SK-N-SH (cell line): ENCODE measurements at regions not wholly inside any gene's neighbourhood (a gene's known extent, or its start where the extent isn't known, plus 50 kb on each side); places are given as distances from the start of the nearest gene placed in this dataset.

Experiments
- CTCF ChIP-seq: fragments of 200-600 bp; sonication (generic); IDR thresholded peaks from 2 replicates; pipeline ENCODE4 v1.6.1; 2017; ENCODE audit warnings: antibody characterized with exemption, mild to moderate bottlenecking, moderate library complexity
- EP300 ChIP-seq, 2 experiments: IDR thresholded peaks; 2 replicates each; pipeline versions ENCODE4 v1.4.0 to v1.6.1; 2012; ENCODE audit warnings: borderline replicate concordance in 1 of 2, low read depth in 1 of 2, low read length in 1 of 2
- FOXJ3 ChIP-seq: sonication (generic); formaldehyde crosslinking; IDR thresholded peaks from 2 replicates; pipeline ENCODE4 v1.5.1; 2020; ENCODE audit warnings: mild to moderate bottlenecking, missing genetic modification reagents
- GABPA ChIP-seq: IDR thresholded peaks from 2 replicates; pipeline ENCODE4 v1.4.0; 2012; ENCODE audit warnings: low read depth, mild to moderate bottlenecking
- GATA2 ChIP-seq: sonication (generic); formaldehyde crosslinking; IDR thresholded peaks from 2 replicates; pipeline ENCODE4 v1.5.0; 2020; ENCODE audit warnings: mild to moderate bottlenecking, missing genetic modification reagents
- MXI1 ChIP-seq: IDR thresholded peaks from 2 replicates; pipeline ENCODE4 v1.6.1; 2012; ENCODE audit warnings: mild to moderate bottlenecking, low read depth, low read length, improper control_type of control experiment
- POLR2AphosphoS5 ChIP-seq: IDR thresholded peaks from 2 replicates; pipeline ENCODE4 v1.6.1; 2012; ENCODE audit warnings: low read depth, low read length
- TAF1 ChIP-seq: IDR thresholded peaks from 2 replicates; pipeline ENCODE4 v1.6.1; 2012; ENCODE audit warnings: low read depth, mild to moderate bottlenecking, low read length, moderate library complexity, borderline replicate concordance
- TCF12 ChIP-seq: IDR thresholded peaks from 2 replicates; pipeline ENCODE4 v1.4.0; 2012
- YY1 ChIP-seq: IDR thresholded peaks from 2 replicates; pipeline ENCODE4 v1.4.0; 2012; ENCODE audit warnings: low read depth, mild to moderate bottlenecking
- TF ChIP-seq, protein P1 (sequence below): IDR thresholded peaks from 2 replicates; pipeline ENCODE4 v1.6.1; 2012; ENCODE audit warnings: mild to moderate bottlenecking, low read depth, low read length, moderate library complexity

DNA sequence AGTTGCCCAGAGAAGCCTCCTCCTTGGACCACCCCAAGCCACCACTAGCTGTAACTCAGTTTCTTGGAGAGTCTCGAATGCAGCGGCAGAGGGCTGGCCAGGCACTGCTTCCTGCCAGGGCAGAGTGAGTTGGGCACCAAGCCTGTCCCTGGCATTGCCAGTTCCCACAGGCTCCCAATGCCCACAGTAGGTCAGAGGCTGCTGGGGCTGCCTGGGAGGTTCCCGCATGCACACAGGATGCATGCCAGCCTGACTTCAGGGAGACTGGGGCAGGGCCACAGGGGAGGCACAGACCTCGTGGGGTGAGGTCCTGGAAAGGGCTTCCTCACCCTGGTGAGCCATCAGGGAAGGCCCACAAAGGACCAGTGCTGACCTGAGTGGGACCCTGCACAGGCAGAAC is 152.8 kb downstream of the ZNF248 start:
- TF ChIP-seq POLR2AphosphoS5 (no peak), CTCF (no peak), GATA2 (CRISPR knock-in tag) (no peak), GABPA (no peak), EP300 (IDR thresholded peaks at IDR 0.05; ENCODE audit: borderline replicate concordance in 1 of 2, low read depth in 1 of 2, low read length in 1 of 2) (no peak), FOXJ3 (CRISPR knock-in tag) (no peak), TAF1 (no peak), TCF12 (no peak), MXI1 (no peak), YY1 (no peak)
- TF ChIP-seq, protein P1, sequence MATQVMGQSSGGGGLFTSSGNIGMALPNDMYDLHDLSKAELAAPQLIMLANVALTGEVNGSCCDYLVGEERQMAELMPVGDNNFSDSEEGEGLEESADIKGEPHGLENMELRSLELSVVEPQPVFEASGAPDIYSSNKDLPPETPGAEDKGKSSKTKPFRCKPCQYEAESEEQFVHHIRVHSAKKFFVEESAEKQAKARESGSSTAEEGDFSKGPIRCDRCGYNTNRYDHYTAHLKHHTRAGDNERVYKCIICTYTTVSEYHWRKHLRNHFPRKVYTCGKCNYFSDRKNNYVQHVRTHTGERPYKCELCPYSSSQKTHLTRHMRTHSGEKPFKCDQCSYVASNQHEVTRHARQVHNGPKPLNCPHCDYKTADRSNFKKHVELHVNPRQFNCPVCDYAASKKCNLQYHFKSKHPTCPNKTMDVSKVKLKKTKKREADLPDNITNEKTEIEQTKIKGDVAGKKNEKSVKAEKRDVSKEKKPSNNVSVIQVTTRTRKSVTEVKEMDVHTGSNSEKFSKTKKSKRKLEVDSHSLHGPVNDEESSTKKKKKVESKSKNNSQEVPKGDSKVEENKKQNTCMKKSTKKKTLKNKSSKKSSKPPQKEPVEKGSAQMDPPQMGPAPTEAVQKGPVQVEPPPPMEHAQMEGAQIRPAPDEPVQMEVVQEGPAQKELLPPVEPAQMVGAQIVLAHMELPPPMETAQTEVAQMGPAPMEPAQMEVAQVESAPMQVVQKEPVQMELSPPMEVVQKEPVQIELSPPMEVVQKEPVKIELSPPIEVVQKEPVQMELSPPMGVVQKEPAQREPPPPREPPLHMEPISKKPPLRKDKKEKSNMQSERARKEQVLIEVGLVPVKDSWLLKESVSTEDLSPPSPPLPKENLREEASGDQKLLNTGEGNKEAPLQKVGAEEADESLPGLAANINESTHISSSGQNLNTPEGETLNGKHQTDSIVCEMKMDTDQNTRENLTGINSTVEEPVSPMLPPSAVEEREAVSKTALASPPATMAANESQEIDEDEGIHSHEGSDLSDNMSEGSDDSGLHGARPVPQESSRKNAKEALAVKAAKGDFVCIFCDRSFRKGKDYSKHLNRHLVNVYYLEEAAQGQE: no peak
